GM12878 (cell line): ENCODE measurements at regions not wholly inside any gene's neighbourhood (a gene's known extent, or its start where the extent isn't known, plus 50 kb on each side); places are given as distances from the start of the nearest gene placed in this dataset.

Experiments used
- ATAC-seq: fragments of 200-7000 bp; cut with Tn5 transposase; 3 replicates; pipeline ENCODE4 v1.9.1; 2020; ENCODE audit warnings: mild to moderate bottlenecking, moderate library complexity
- BruUV-seq: library from RNA; stranded (reverse); fragments of 400-500 nt; replicated peaks from 2 replicates; lab custom pipeline; 2021; lab: Mats Ljungman, UMichigan
- CTCF ChIA-PET: fragments of 300-600 bp; sonication (Branson Sonifier 250); formaldehyde crosslinking; extraction: SDS; loops from one replicate; lab custom pipeline; 2021; ENCODE audit warnings: inconsistent platforms; lab: Yijun Ruan, JAX
- POLR2A ChIA-PET: fragments of 350-600 bp; formaldehyde crosslinking; extraction: SDS; loops from one replicate; lab custom pipeline; 2021; ENCODE audit warnings: inconsistent platforms; lab: Charles Lee
- RAD21 ChIA-PET: fragments of 300-600 bp; sonication (Branson Sonifier 250); formaldehyde crosslinking; loops from one replicate; lab custom pipeline; 2023; ENCODE audit warnings: antibody characterized with exemption; ENCODE audit not compliant: unreplicated experiment; lab: Charles Lee
- SMC1A ChIA-PET: fragments of 300-600 bp; sonication (Branson Sonifier 250); formaldehyde crosslinking; loops from one replicate; lab custom pipeline; 2023; ENCODE audit not compliant: unreplicated experiment, uncharacterized antibody; lab: Charles Lee
- DNase-seq: peaks from one replicate; pipeline ENCODE4 v3.0.0-alpha.2; 2011; ENCODE audit warnings: low read depth, low spot score
- FAIRE-seq: peaks from 3 replicates; lab custom pipeline; 2011; peaks lifted over from hg19 to GRCh38; lab: Jason Lieb, UNC
- H2AFZ ChIP-seq: 2 replicates; pipeline ENCODE4 v1.6.0; 2011; ENCODE audit warnings: low read depth, low read length, control low read depth; ENCODE audit not compliant: control insufficient read depth
- H3K27ac ChIP-seq: 2 replicates; pipeline ENCODE4 v1.5.1; 2011; ENCODE audit warnings: control low read depth; ENCODE audit not compliant: control insufficient read depth, insufficient read depth
- H3K27me3 ChIP-seq, 2 experiments: replicated peaks in 1 of 2; 2 replicates each; pipeline versions ENCODE4 v1.6.0 to v1.6.1; 2011; ENCODE audit warnings: low read length in 1 of 2; ENCODE audit not compliant: control insufficient read depth in 2 of 2, insufficient read depth in 2 of 2
- H3K36me3 ChIP-seq, 2 experiments: 2 replicates each; pipeline ENCODE4 v1.5.1; 2011; ENCODE audit warnings: low read length in 1 of 2; ENCODE audit not compliant: control insufficient read depth in 2 of 2, insufficient read depth in 2 of 2
- H3K4me1 ChIP-seq: 2 replicates; pipeline ENCODE4 v1.6.1; 2011; ENCODE audit warnings: mild to moderate bottlenecking, low read length, moderate library complexity, mixed read lengths; ENCODE audit not compliant: control insufficient read depth, insufficient read depth
- H3K4me2 ChIP-seq: 2 replicates; pipeline ENCODE4 v1.6.0; 2011; ENCODE audit warnings: control low read depth; ENCODE audit not compliant: control insufficient read depth, insufficient read depth
- H3K4me3 ChIP-seq: fragments of 200-600 bp; sonication (generic); 2 replicates; pipeline ENCODE4 v1.5.1; 2016
- H3K79me2 ChIP-seq: 2 replicates; pipeline ENCODE4 v1.6.0; 2011; ENCODE audit warnings: low read length; ENCODE audit not compliant: control insufficient read depth, insufficient read depth
- H3K9ac ChIP-seq: 2 replicates; pipeline ENCODE4 v1.8.0; 2011; ENCODE audit warnings: low read length, control low read depth, mixed read lengths; ENCODE audit not compliant: control insufficient read depth, insufficient read depth
- H3K9me3 ChIP-seq: replicated peaks from 3 replicates; pipeline ENCODE4 v1.5.1; 2011; ENCODE audit warnings: mild to moderate bottlenecking, low read length; ENCODE audit not compliant: control insufficient read depth, insufficient read depth
- H4K20me1 ChIP-seq: 2 replicates; pipeline ENCODE4 v1.6.0; 2011; ENCODE audit not compliant: control insufficient read depth, insufficient read depth
- ASH2L ChIP-seq: fragments of 300-600, 200-600 bp; sonication (generic); IDR thresholded peaks from 2 replicates; pipeline ENCODE4 v1.6.1; 2017; ENCODE audit warnings: low read depth, mild to moderate bottlenecking, borderline replicate concordance
- CBFB ChIP-seq: IDR thresholded peaks from 2 replicates; pipeline ENCODE4 v1.6.1; 2016; ENCODE audit warnings: antibody characterized with exemption, low read depth
- EP300 ChIP-seq, 2 experiments: fragments of 150-350 bp in 1 of 2; IDR thresholded peaks; 2 replicates each; pipeline ENCODE4 v1.6.1; 2011 to 2012; ENCODE audit warnings: low read depth in 2 of 2, low read length in 2 of 2, borderline replicate concordance in 1 of 2, improper control_type of control experiment in 1 of 2, inconsistent platforms in 1 of 2; ENCODE audit not compliant: control insufficient read depth in 1 of 2
- JUND ChIP-seq: IDR thresholded peaks from 2 replicates; pipeline ENCODE4 v1.6.1; 2012; ENCODE audit warnings: low read depth, mild to moderate bottlenecking, low read length, improper control_type of control experiment, moderate library complexity
- NR2C2 ChIP-seq: IDR thresholded peaks from 2 replicates; pipeline ENCODE4 v1.6.1; 2011; ENCODE audit warnings: borderline replicate concordance, low read depth; ENCODE audit not compliant: control insufficient read depth, insufficient read length
- RELA ChIP-seq: fragments of 450-650 bp; IDR thresholded peaks from 2 replicates; pipeline ENCODE4 v1.8.0; 2014; ENCODE audit warnings: borderline replicate concordance; ENCODE audit not compliant: partially characterized antibody
- TCF12 ChIP-seq: IDR thresholded peaks from 2 replicates; pipeline ENCODE4 v1.6.1; 2011; ENCODE audit warnings: low read depth, mild to moderate bottlenecking, low read length
- WGBS: methylation state at CpG from one replicate; pipeline ENCODE4 v1.1.6; 2016; ENCODE audit warnings: low lambda C conversion rate; ENCODE audit not compliant: insufficient replicate concordance, insufficient coverage; ENCODE audit errors: missing lambda C conversion rate; 5-methylcytosine and 5-hydroxymethylcytosine counted together
- in situ Hi-C: fragments of 300-500 bp; cut with MboI; formaldehyde crosslinking; loops from 9 replicates; pipeline ENCODE4 v1.14.3; 2018; ENCODE audit warnings: mixed read lengths
- intact Hi-C: fragments of 100-400 bp; cut with micrococcal nuclease; formaldehyde crosslinking; loops from one replicate; pipeline ENCODE4 v1.14.2; 2022; ENCODE audit not compliant: unreplicated experiment
- TF ChIP-seq, protein P1 (sequence below): fragments of 150-350 bp; IDR thresholded peaks from 2 replicates; pipeline ENCODE4 v1.6.1; 2014; ENCODE audit warnings: mild to moderate bottlenecking, low read depth, low read length
- TF ChIP-seq, protein P2 (sequence below): fragments of 450-650 bp; IDR thresholded peaks from 2 replicates; pipeline ENCODE4 v1.6.1; 2016; ENCODE audit warnings: mild to moderate bottlenecking, moderate library complexity, borderline replicate concordance
- TF ChIP-seq, protein P3 (sequence below): fragments of 450-650 bp; IDR thresholded peaks from 2 replicates; pipeline ENCODE4 v1.6.1; 2017; ENCODE audit warnings: antibody characterized with exemption, mild to moderate bottlenecking, moderate library complexity
- TF ChIP-seq, protein P4 (sequence below): fragments of 450-650 bp; IDR thresholded peaks from 2 replicates; pipeline ENCODE4 v1.6.1; 2017; ENCODE audit warnings: mild to moderate bottlenecking, low read depth, inconsistent platforms; ENCODE audit not compliant: poor library complexity, severe bottlenecking

DNA sequence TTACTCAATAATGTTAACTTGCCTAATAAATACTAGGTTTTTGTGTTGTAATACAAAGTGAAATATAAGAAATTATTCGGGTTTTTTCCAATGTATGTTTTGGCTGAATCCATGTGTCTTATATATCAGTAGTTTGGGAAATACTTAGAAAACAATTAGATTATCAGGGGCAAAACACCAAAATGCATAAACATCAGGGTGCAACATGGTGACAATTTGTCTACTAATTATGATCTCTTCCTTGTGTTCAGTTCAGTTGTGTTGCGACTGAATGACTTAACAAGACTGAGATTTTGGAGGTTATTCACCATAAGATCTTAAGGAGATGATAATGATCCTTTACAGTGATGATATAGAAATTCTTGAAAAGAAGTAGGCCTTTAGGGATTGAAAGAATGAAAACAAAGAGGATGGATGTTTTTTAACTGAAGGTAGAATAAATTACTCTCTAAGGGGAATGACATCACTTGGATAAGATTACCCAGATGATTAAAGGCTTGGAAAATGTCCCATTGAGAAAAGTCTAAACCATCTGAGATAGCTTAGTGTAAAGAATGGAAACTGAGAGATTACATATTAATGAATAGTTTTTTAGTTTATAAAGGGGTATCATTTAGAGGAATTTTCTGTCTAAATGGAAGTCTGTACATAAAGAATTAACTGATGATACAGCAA is 415.8 kb downstream of the SPATA31D1 start (continued):
- TF ChIP-seq, protein P1, sequence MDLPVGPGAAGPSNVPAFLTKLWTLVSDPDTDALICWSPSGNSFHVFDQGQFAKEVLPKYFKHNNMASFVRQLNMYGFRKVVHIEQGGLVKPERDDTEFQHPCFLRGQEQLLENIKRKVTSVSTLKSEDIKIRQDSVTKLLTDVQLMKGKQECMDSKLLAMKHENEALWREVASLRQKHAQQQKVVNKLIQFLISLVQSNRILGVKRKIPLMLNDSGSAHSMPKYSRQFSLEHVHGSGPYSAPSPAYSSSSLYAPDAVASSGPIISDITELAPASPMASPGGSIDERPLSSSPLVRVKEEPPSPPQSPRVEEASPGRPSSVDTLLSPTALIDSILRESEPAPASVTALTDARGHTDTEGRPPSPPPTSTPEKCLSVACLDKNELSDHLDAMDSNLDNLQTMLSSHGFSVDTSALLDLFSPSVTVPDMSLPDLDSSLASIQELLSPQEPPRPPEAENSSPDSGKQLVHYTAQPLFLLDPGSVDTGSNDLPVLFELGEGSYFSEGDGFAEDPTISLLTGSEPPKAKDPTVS = no peak
- TF ChIP-seq ASH2L (no peak), EP300 (IDR thresholded peaks at IDR 0.05; ENCODE audit: borderline replicate concordance in 1 of 2, control insufficient read depth in 1 of 2, low read depth in 2 of 2, low read length in 2 of 2) (no peak)
- TF ChIP-seq, all 136 proteins: peak for 0

DNA sequence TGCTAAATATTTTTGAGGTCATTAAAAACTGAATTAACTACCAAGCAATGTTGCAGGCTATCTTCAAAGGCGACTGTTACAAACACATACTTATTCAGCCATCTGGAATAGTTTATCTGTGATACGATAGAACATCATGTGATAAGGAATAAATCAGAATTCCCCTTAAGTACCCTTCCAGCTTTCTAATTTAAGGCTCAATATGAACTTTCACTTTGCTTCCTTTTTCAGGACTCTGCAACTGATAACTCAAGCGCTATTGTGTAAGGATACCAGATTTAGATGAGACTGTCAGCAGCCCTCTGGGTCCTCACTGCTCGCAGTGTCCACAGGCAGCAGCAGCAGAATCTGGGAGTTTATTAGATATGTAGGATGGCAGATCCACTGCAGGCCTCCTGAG is 416.3 kb downstream of the SPATA31D1 start:
- Histone ChIP-seq H3K4me2 (no peak overlapping the region), H2AFZ (no peak overlapping the region), H3K36me3 (no peaks in the 10 kb centered on the region), H3K4me1 (peaks cover 3% of the 10 kb centered on the region; the same call in 1 of the 2 replicates), H3K27me3 (no peaks in the 10 kb centered on the region), H3K27ac (no peak overlapping the region), H3K4me3 (no peak overlapping the region), H3K9me3 (no peaks in the 10 kb centered on the region), H3K79me2 (no peaks in the 10 kb centered on the region), H3K9ac (no peak overlapping the region), H4K20me1 (no peaks in the 10 kb centered on the region)
- intact Hi-C loops (no loop called here), in situ Hi-C loops (no loop called here)
- ChIA-PET SMC1A (no interaction called here), RAD21 (no interaction called here), CTCF (no interaction called here), POLR2A (no interaction called here)
- ATAC-seq = no peak
- FAIRE-seq = no peak
- no peak for DNase-seq
- 24% methylated on average over 4 of the region's 4 CpGs for WGBS
- TF ChIP-seq NR2C2 (no peak), TCF12 (no peak), RELA (no peak), JUND (no peak), CBFB (no peak)
- TF ChIP-seq, protein P2, sequence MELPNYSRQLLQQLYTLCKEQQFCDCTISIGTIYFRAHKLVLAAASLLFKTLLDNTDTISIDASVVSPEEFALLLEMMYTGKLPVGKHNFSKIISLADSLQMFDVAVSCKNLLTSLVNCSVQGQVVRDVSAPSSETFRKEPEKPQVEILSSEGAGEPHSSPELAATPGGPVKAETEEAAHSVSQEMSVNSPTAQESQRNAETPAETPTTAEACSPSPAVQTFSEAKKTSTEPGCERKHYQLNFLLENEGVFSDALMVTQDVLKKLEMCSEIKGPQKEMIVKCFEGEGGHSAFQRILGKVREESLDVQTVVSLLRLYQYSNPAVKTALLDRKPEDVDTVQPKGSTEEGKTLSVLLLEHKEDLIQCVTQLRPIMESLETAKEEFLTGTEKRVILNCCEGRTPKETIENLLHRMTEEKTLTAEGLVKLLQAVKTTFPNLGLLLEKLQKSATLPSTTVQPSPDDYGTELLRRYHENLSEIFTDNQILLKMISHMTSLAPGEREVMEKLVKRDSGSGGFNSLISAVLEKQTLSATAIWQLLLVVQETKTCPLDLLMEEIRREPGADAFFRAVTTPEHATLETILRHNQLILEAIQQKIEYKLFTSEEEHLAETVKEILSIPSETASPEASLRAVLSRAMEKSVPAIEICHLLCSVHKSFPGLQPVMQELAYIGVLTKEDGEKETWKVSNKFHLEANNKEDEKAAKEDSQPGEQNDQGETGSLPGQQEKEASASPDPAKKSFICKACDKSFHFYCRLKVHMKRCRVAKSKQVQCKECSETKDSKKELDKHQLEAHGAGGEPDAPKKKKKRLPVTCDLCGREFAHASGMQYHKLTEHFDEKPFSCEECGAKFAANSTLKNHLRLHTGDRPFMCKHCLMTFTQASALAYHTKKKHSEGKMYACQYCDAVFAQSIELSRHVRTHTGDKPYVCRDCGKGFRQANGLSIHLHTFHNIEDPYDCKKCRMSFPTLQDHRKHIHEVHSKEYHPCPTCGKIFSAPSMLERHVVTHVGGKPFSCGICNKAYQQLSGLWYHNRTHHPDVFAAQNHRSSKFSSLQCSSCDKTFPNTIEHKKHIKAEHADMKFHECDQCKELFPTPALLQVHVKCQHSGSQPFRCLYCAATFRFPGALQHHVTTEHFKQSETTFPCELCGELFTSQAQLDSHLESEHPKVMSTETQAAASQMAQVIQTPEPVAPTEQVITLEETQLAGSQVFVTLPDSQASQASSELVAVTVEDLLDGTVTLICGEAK = no peak
- TF ChIP-seq, protein P3, sequence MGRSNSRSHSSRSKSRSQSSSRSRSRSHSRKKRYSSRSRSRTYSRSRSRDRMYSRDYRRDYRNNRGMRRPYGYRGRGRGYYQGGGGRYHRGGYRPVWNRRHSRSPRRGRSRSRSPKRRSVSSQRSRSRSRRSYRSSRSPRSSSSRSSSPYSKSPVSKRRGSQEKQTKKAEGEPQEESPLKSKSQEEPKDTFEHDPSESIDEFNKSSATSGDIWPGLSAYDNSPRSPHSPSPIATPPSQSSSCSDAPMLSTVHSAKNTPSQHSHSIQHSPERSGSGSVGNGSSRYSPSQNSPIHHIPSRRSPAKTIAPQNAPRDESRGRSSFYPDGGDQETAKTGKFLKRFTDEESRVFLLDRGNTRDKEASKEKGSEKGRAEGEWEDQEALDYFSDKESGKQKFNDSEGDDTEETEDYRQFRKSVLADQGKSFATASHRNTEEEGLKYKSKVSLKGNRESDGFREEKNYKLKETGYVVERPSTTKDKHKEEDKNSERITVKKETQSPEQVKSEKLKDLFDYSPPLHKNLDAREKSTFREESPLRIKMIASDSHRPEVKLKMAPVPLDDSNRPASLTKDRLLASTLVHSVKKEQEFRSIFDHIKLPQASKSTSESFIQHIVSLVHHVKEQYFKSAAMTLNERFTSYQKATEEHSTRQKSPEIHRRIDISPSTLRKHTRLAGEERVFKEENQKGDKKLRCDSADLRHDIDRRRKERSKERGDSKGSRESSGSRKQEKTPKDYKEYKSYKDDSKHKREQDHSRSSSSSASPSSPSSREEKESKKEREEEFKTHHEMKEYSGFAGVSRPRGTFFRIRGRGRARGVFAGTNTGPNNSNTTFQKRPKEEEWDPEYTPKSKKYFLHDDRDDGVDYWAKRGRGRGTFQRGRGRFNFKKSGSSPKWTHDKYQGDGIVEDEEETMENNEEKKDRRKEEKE = no peak
- TF ChIP-seq, protein P4, sequence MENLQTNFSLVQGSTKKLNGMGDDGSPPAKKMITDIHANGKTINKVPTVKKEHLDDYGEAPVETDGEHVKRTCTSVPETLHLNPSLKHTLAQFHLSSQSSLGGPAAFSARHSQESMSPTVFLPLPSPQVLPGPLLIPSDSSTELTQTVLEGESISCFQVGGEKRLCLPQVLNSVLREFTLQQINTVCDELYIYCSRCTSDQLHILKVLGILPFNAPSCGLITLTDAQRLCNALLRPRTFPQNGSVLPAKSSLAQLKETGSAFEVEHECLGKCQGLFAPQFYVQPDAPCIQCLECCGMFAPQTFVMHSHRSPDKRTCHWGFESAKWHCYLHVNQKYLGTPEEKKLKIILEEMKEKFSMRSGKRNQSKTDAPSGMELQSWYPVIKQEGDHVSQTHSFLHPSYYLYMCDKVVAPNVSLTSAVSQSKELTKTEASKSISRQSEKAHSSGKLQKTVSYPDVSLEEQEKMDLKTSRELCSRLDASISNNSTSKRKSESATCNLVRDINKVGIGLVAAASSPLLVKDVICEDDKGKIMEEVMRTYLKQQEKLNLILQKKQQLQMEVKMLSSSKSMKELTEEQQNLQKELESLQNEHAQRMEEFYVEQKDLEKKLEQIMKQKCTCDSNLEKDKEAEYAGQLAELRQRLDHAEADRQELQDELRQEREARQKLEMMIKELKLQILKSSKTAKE = no peak
- no TSS peak for BruUV-seq
